SH-SY5Y (cell line): ENCODE measurements at regions not wholly inside any gene's neighbourhood (a gene's known extent, or its start where the extent isn't known, plus 50 kb on each side); places are given as distances from the start of the nearest gene placed in this dataset.

Experiments
- GATA2 ChIP-seq: IDR thresholded peaks from 2 replicates; pipeline ENCODE4 v1.6.1; 2011; ENCODE audit warnings: mild to moderate bottlenecking, low read depth, low read length
- GATA3 ChIP-seq: IDR thresholded peaks from 2 replicates; pipeline ENCODE4 v1.6.1; 2011; ENCODE audit warnings: low read depth, mild to moderate bottlenecking, low read length, moderate library complexity

- TF ChIP-seq GATA2 (no peak), GATA3 (no peak)
Observed at GRCh38 chrX:40268188-40268520, 170.4 kb upstream of the BCOR start.
